ENCODE measurements at regions not wholly inside any gene's neighbourhood (a gene's known extent, or its start where the extent isn't known, plus 50 kb on each side); places are given as distances from the start of the nearest gene placed in this dataset.

GRCh38 chr4:59400334-59400733 is 1799.8 kb upstream of the ADGRL3 start (continued):
- TF ChIP-seq RBBP5 (conservative IDR thresholded peaks at IDR 0.05): no peak

GRCh38 chr4:59409647-59410046 is 1790.5 kb upstream of the ADGRL3 start:
- H3K36me3 ChIP-seq (ENCODE audit: control insufficient read depth in 2 of 2, insufficient read depth in 2 of 2, low read length in 1 of 2): no peaks in the 10 kb centered on the region
- H3K27ac ChIP-seq (ENCODE audit: control insufficient read depth, insufficient read depth): no peak overlapping the region
- H3K79me2 ChIP-seq (ENCODE audit: control insufficient read depth, insufficient read depth, low read length): no peaks in the 10 kb centered on the region
- in situ Hi-C loops (cut with MboI) (no loop called here), intact Hi-C loops (cut with micrococcal nuclease; ENCODE audit: unreplicated experiment) (no loop called here)
- DNase-seq (ENCODE audit: low read depth, low spot score) (no peak), ATAC-seq (no peak), FAIRE-seq (no peak)
- no peaks in the 10 kb centered on the region for H4K20me1 ChIP-seq (ENCODE audit: control insufficient read depth, insufficient read depth)
- SMC1A ChIA-PET (ENCODE audit: uncharacterized antibody, unreplicated experiment): interaction anchor here (0.8 kb wide), 1 partner anchor 1264 kb away, joined by 3 read pairs; no protein-coding TSS in a partner anchor
- CTCF ChIA-PET: no interaction called here
- TF ChIP-seq PAX5 (IDR thresholded peaks at IDR 0.05; ENCODE audit: borderline replicate concordance, low read depth, low read length) (no peak), FOXM1 (IDR thresholded peaks at IDR 0.05; ENCODE audit: low read depth, low read length) (no peak), SMAD1 (IDR thresholded peaks at IDR 0.05; ENCODE audit: low read depth, partially characterized antibody) (no peak), MEF2B (IDR thresholded peaks at IDR 0.05; ENCODE audit: partially characterized antibody, poor library complexity, severe bottlenecking) (no peak), ELK1 (IDR thresholded peaks at IDR 0.05; ENCODE audit: low read depth, low read length) (no peak), MEF2A (IDR thresholded peaks at IDR 0.05; ENCODE audit: insufficient read depth, low read depth, low read length) (no peak), TARDBP (IDR thresholded peaks at IDR 0.05; ENCODE audit: borderline replicate concordance) (no peak), HCFC1 (IDR thresholded peaks at IDR 0.05; ENCODE audit: low read length) (no peak)
- no peaks in the 10 kb centered on the region for H3K4me1 ChIP-seq (ENCODE audit: control insufficient read depth, insufficient read depth, low read length)
- no peak overlapping the region for H3K4me3 ChIP-seq
- H3K27me3 ChIP-seq (replicated peaks in 1 of 2; ENCODE audit: control insufficient read depth in 2 of 2, insufficient read depth in 2 of 2, low read length in 1 of 2): no peaks in the 10 kb centered on the region
- POLR2A ChIA-PET: no interaction called here
- H3K4me2 ChIP-seq (ENCODE audit: control insufficient read depth, insufficient read depth): no peak overlapping the region
- H3K9ac ChIP-seq (ENCODE audit: control insufficient read depth, insufficient read depth, low read length): no peak overlapping the region
- no peaks in the 10 kb centered on the region for H3K9me3 ChIP-seq (replicated peaks; ENCODE audit: control insufficient read depth, insufficient read depth, low read length)
- RAD21 ChIA-PET (ENCODE audit: unreplicated experiment): no interaction called here
- BruUV-seq (replicated peaks): no TSS peak
- H2AFZ ChIP-seq (ENCODE audit: control insufficient read depth, low read depth, low read length): no peak overlapping the region

Measured in GM12878 (cell line).